ENCODE measurements at regions not wholly inside any gene's neighbourhood (a gene's known extent, or its start where the extent isn't known, plus 50 kb on each side); places are given as distances from the start of the nearest gene placed in this dataset.

- Histone ChIP-seq H3K27ac (peak overlapping the region in 2 of 4 donors; percentile 32 to 43), H3K4me3 (no peak overlapping the region), H3K9me3 (no peaks in the 10 kb centered on the region), H3K4me1 (peaks cover 9% of the 10 kb centered on the region), H3K36me3 (replicated peaks in 1 of 2; ENCODE audit: insufficient read depth in 1 of 2, low read depth in 2 of 2) (no peaks in the 10 kb centered on the region), H3K27me3 (no peaks in the 10 kb centered on the region)
- DNase-seq (peak; percentile 60 to 87 (median 82)), ATAC-seq (peak; percentile 90)
- 8 to 11% methylated on average over 9 to 12 of the region's 12 CpGs for WGBS, 2 donors
- TF ChIP-seq CTCF (IDR thresholded peaks at IDR 0.05): no peak
- TF ChIP-seq POLR2A (IDR thresholded peaks at IDR 0.05): no peak
- intact Hi-C loops (cut with DNase I): no loop called here
Measured at GRCh38 chr6:19538096-19538495, 299.1 kb upstream of the ID4 start.

GRCh38 chr6:19547507-19547906 is 289.7 kb upstream of the ID4 start:
- ATAC-seq (no peak), DNase-seq (no peak)
- Histone ChIP-seq H3K4me3 (no peak overlapping the region), H3K27me3 (no peaks in the 10 kb centered on the region), H3K36me3 (replicated peaks in 1 of 2; ENCODE audit: insufficient read depth in 1 of 2, low read depth in 2 of 2) (no peaks in the 10 kb centered on the region), H3K27ac (no peak overlapping the region), H3K4me1 (no peaks in the 10 kb centered on the region), H3K9me3 (no peaks in the 10 kb centered on the region)
- TF ChIP-seq POLR2A (IDR thresholded peaks at IDR 0.05): no peak
- TF ChIP-seq CTCF (IDR thresholded peaks at IDR 0.05): no peak
- intact Hi-C loops (cut with DNase I): no loop called here
- 66 to 86% methylated on average over 2 of the region's 2 CpGs for WGBS, 2 donors

GRCh38 chr6:19549109-19549508 is 288.1 kb upstream of the ID4 start:
- ATAC-seq (no peak), DNase-seq (no peak)
- Histone ChIP-seq H3K4me3 (no peak overlapping the region), H3K9me3 (no peaks in the 10 kb centered on the region), H3K27me3 (no peaks in the 10 kb centered on the region), H3K36me3 (replicated peaks in 1 of 2; ENCODE audit: insufficient read depth in 1 of 2, low read depth in 2 of 2) (no peaks in the 10 kb centered on the region), H3K4me1 (no peaks in the 10 kb centered on the region), H3K27ac (no peak overlapping the region)
- intact Hi-C loops (cut with DNase I): no loop called here
- 75 to 85% methylated on average over 4 of the region's 4 CpGs for WGBS, 2 donors
- TF ChIP-seq CTCF (IDR thresholded peaks at IDR 0.05) (no peak), POLR2A (IDR thresholded peaks at IDR 0.05) (no peak)

GRCh38 chr6:19550380-19550779 is 286.8 kb upstream of the ID4 start:
- H3K27ac ChIP-seq: no peak overlapping the region
- no peaks in the 10 kb centered on the region for H3K36me3 ChIP-seq (replicated peaks in 1 of 2; ENCODE audit: insufficient read depth in 1 of 2, low read depth in 2 of 2)
- DNase-seq: no peak
- no peak for ATAC-seq
- H3K27me3 ChIP-seq: no peaks in the 10 kb centered on the region
- intact Hi-C loops (cut with DNase I): no loop called here
- H3K4me1 ChIP-seq: no peaks in the 10 kb centered on the region
- TF ChIP-seq CTCF (IDR thresholded peaks at IDR 0.05) (no peak), POLR2A (IDR thresholded peaks at IDR 0.05) (no peak)
- no peak overlapping the region for H3K4me3 ChIP-seq
- no peaks in the 10 kb centered on the region for H3K9me3 ChIP-seq
- WGBS, 2 donors: 49 to 52% methylated on average over 2 of the region's 2 CpGs

- no peak for DNase-seq
- WGBS, 2 donors: 52 to 69% methylated on average over 4 of the region's 4 CpGs
- intact Hi-C loops (cut with DNase I): no loop called here
- no peaks in the 10 kb centered on the region for H3K27me3 ChIP-seq
- ATAC-seq: no peak
- no peaks in the 10 kb centered on the region for H3K9me3 ChIP-seq
- no peak overlapping the region for H3K4me3 ChIP-seq
- no peak for TF ChIP-seq POLR2A (IDR thresholded peaks at IDR 0.05)
- TF ChIP-seq CTCF (IDR thresholded peaks at IDR 0.05): no peak
- H3K36me3 ChIP-seq (replicated peaks in 1 of 2; ENCODE audit: insufficient read depth in 1 of 2, low read depth in 2 of 2): no peaks in the 10 kb centered on the region
- H3K4me1 ChIP-seq: no peaks in the 10 kb centered on the region
- no peak overlapping the region for H3K27ac ChIP-seq
Measured at GRCh38 chr6:19551611-19552010, 285.6 kb upstream of the ID4 start.
